Natural killer cell treated with Interleukin-12 subunit alpha and Interleukin-12 subunit beta and Interleukin-15 and Interleukin-18, amount 100 ng/mL, for 72 hours (primary cell): ENCODE measurements at regions not wholly inside any gene's neighbourhood (a gene's known extent, or its start where the extent isn't known, plus 50 kb on each side); places are given as distances from the start of the nearest gene placed in this dataset.

Experiments
- ATAC-seq, 2 donors: fragments of 150-1000 bp; cut with Tn5 transposase in 1 of 2; sonication (Bioruptor Pico), chemical (Tn5 transposase) in 1 of 2; 2 replicates each; pipeline ENCODE4 v1.10.0; 2021
- DNase-seq: peaks from one replicate; pipeline ENCODE4 v3.0.0; 2022; ENCODE audit warnings: low spot score
- H3K27ac Mint-ChIP-seq, 2 donors: 1 replicate in 1 of 2; 2 replicates in 1 of 2; pipeline ENCODE4 v1.8.0; 2022; ENCODE audit warnings: mixed read lengths in 2 of 2, mild to moderate bottlenecking in 1 of 2, moderate library complexity in 1 of 2
- H3K27me3 Mint-ChIP-seq, 2 donors: 1 replicate in 1 of 2; 2 replicates in 1 of 2; pipeline ENCODE4 v1.8.0; 2022; ENCODE audit warnings: mixed read lengths in 2 of 2
- H3K36me3 Mint-ChIP-seq: one replicate; pipeline ENCODE4 v1.8.0; 2022; ENCODE audit warnings: mixed read lengths
- H3K4me1 Mint-ChIP-seq, 2 donors: 1 replicate in 1 of 2; 2 replicates in 1 of 2; pipeline ENCODE4 v1.8.0; 2022; ENCODE audit warnings: low read depth in 2 of 2, mixed read lengths in 2 of 2, mild to moderate bottlenecking in 1 of 2
- H3K4me3 Mint-ChIP-seq: one replicate; pipeline ENCODE4 v1.8.0; 2022; ENCODE audit warnings: mixed read lengths
- H3K9me3 Mint-ChIP-seq: 2 replicates; pipeline ENCODE4 v1.8.0; 2022; ENCODE audit warnings: mixed read lengths

GRCh38 chr4:163582703-163583102 is 88.2 kb downstream of the TMA16 start:
- DNase-seq: no peak
- Mint-ChIP-seq H3K9me3 (no peaks in the 10 kb centered on the region), H3K27me3 (peaks cover 0 to 4% of the 10 kb centered on the region in 2 donors), H3K27ac (no peak overlapping the region), H3K4me3 (no peak overlapping the region), H3K4me1 (no peaks in the 10 kb centered on the region), H3K36me3 (no peaks in the 10 kb centered on the region)
- ATAC-seq: no peak

GRCh38 chr4:163587867-163588266 is 93.4 kb downstream of the TMA16 start:
- H3K27ac Mint-ChIP-seq: no peak overlapping the region
- DNase-seq: no peak
- H3K9me3 Mint-ChIP-seq: no peaks in the 10 kb centered on the region
- H3K4me3 Mint-ChIP-seq: no peak overlapping the region
- H3K4me1 Mint-ChIP-seq: no peaks in the 10 kb centered on the region
- H3K27me3 Mint-ChIP-seq: peaks cover under 1 to 9% of the 10 kb centered on the region in 2 donors
- no peaks in the 10 kb centered on the region for H3K36me3 Mint-ChIP-seq
- no peak for ATAC-seq

GRCh38 chr4:163588532-163588931 is 94.0 kb downstream of the TMA16 start:
- no peak overlapping the region for H3K4me3 Mint-ChIP-seq
- no peaks in the 10 kb centered on the region for H3K36me3 Mint-ChIP-seq
- H3K27me3 Mint-ChIP-seq: peaks cover 0 to 9% of the 10 kb centered on the region in 2 donors
- no peaks in the 10 kb centered on the region for H3K9me3 Mint-ChIP-seq
- H3K27ac Mint-ChIP-seq: no peak overlapping the region
- no peak for DNase-seq
- H3K4me1 Mint-ChIP-seq: no peaks in the 10 kb centered on the region
- no peak for ATAC-seq

GRCh38 chr4:163590103-163590502 is 95.6 kb downstream of the TMA16 start:
- no peak for ATAC-seq
- H3K4me1 Mint-ChIP-seq: no peaks in the 10 kb centered on the region
- no peak for DNase-seq

GRCh38 chr4:163590619-163591264 is 96.3 kb downstream of the TMA16 start:
- no peak overlapping the region for H3K27ac Mint-ChIP-seq
- ATAC-seq: no peak
- no peak for DNase-seq
- peaks cover 0 to 9% of the 10 kb centered on the region in 2 donors for H3K27me3 Mint-ChIP-seq
- no peaks in the 10 kb centered on the region for H3K36me3 Mint-ChIP-seq
- no peak overlapping the region for H3K4me3 Mint-ChIP-seq
- H3K9me3 Mint-ChIP-seq: no peaks in the 10 kb centered on the region
- no peaks in the 10 kb centered on the region for H3K4me1 Mint-ChIP-seq

More at GRCh38 chr4:163590103-163590502, 95.6 kb downstream of the TMA16 start:
- H3K4me3 Mint-ChIP-seq: no peak overlapping the region
- no peak overlapping the region for H3K27ac Mint-ChIP-seq
- H3K9me3 Mint-ChIP-seq: no peaks in the 10 kb centered on the region
- H3K36me3 Mint-ChIP-seq: no peaks in the 10 kb centered on the region
- peaks cover 0 to 9% of the 10 kb centered on the region in 2 donors for H3K27me3 Mint-ChIP-seq

- H3K4me1 Mint-ChIP-seq: no peaks in the 10 kb centered on the region
- H3K9me3 Mint-ChIP-seq: no peaks in the 10 kb centered on the region
- ATAC-seq (no peak), DNase-seq (no peak)
- peaks cover 0 to 9% of the 10 kb centered on the region in 2 donors for H3K27me3 Mint-ChIP-seq
- H3K4me3 Mint-ChIP-seq: no peak overlapping the region
- no peak overlapping the region for H3K27ac Mint-ChIP-seq
- no peaks in the 10 kb centered on the region for H3K36me3 Mint-ChIP-seq
Observed at GRCh38 chr4:163591614-163592020, 97.1 kb downstream of the TMA16 start.

GRCh38 chr4:163592212-163592611 is 97.7 kb downstream of the TMA16 start:
- Mint-ChIP-seq H3K9me3 (no peaks in the 10 kb centered on the region), H3K4me3 (no peak overlapping the region), H3K36me3 (no peaks in the 10 kb centered on the region), H3K4me1 (no peaks in the 10 kb centered on the region), H3K27me3 (peaks cover 0 to 9% of the 10 kb centered on the region in 2 donors), H3K27ac (no peak overlapping the region)
- ATAC-seq (no peak), DNase-seq (no peak)

- ATAC-seq (no peak), DNase-seq (no peak)
- peaks cover 0 to 9% of the 10 kb centered on the region in 2 donors for H3K27me3 Mint-ChIP-seq
- no peak overlapping the region for H3K4me3 Mint-ChIP-seq
- no peaks in the 10 kb centered on the region for H3K4me1 Mint-ChIP-seq
- H3K36me3 Mint-ChIP-seq: no peaks in the 10 kb centered on the region
- H3K27ac Mint-ChIP-seq: no peak overlapping the region
- no peaks in the 10 kb centered on the region for H3K9me3 Mint-ChIP-seq
Observed at GRCh38 chr4:163595580-163595979, 101.1 kb downstream of the TMA16 start.

GRCh38 chr4:163598028-163598427 is 103.5 kb downstream of the TMA16 start:
- Mint-ChIP-seq H3K9me3 (no peaks in the 10 kb centered on the region), H3K27me3 (no peaks in the 10 kb centered on the region), H3K4me3 (no peak overlapping the region), H3K27ac (no peak overlapping the region), H3K36me3 (no peaks in the 10 kb centered on the region), H3K4me1 (no peaks in the 10 kb centered on the region)
- ATAC-seq (no peak), DNase-seq (no peak)

GRCh38 chr4:163598489-163598888 is 104.0 kb downstream of the TMA16 start:
- no peak for DNase-seq
- no peak overlapping the region for H3K4me3 Mint-ChIP-seq
- H3K4me1 Mint-ChIP-seq: no peaks in the 10 kb centered on the region
- H3K27me3 Mint-ChIP-seq: no peaks in the 10 kb centered on the region
- H3K36me3 Mint-ChIP-seq: no peaks in the 10 kb centered on the region
- no peaks in the 10 kb centered on the region for H3K9me3 Mint-ChIP-seq
- no peak overlapping the region for H3K27ac Mint-ChIP-seq
- ATAC-seq: no peak

- Mint-ChIP-seq H3K27ac (no peak overlapping the region), H3K4me3 (no peak overlapping the region), H3K27me3 (peaks cover 0 to 9% of the 10 kb centered on the region in 2 donors), H3K9me3 (no peaks in the 10 kb centered on the region), H3K4me1 (no peaks in the 10 kb centered on the region), H3K36me3 (no peaks in the 10 kb centered on the region)
- DNase-seq (no peak), ATAC-seq (no peak)
Observed at GRCh38 chr4:163600727-163601126, 106.2 kb downstream of the TMA16 start.

- no peak for DNase-seq
- Mint-ChIP-seq H3K4me1 (no peaks in the 10 kb centered on the region), H3K27me3 (peaks cover 0 to 22% of the 10 kb centered on the region in 2 donors), H3K36me3 (no peaks in the 10 kb centered on the region), H3K27ac (no peak overlapping the region), H3K4me3 (no peak overlapping the region), H3K9me3 (no peaks in the 10 kb centered on the region)
- ATAC-seq: no peak
Observed at GRCh38 chr4:163603257-163603656, 108.8 kb downstream of the TMA16 start.

GRCh38 chr4:163606896-163607691 is 112.6 kb downstream of the TMA16 start:
- ATAC-seq (no peak), DNase-seq (no peak)
- H3K27me3 Mint-ChIP-seq: peaks cover 2 to 23% of the 10 kb centered on the region in 2 donors
- no peak overlapping the region for H3K27ac Mint-ChIP-seq
- no peak overlapping the region for H3K4me3 Mint-ChIP-seq
- no peaks in the 10 kb centered on the region for H3K9me3 Mint-ChIP-seq
- no peaks in the 10 kb centered on the region for H3K36me3 Mint-ChIP-seq
- no peaks in the 10 kb centered on the region for H3K4me1 Mint-ChIP-seq

GRCh38 chr4:163609019-163609418 is 114.5 kb downstream of the TMA16 start:
- Mint-ChIP-seq H3K27ac (no peak overlapping the region), H3K4me3 (no peak overlapping the region), H3K36me3 (no peaks in the 10 kb centered on the region), H3K4me1 (no peaks in the 10 kb centered on the region), H3K9me3 (no peaks in the 10 kb centered on the region), H3K27me3 (peaks cover 2 to 18% of the 10 kb centered on the region in 2 donors)
- DNase-seq (no peak), ATAC-seq (no peak)
